GM18502 (cell line): ENCODE measurements at regions not wholly inside any gene's neighbourhood (a gene's known extent, or its start where the extent isn't known, plus 50 kb on each side); places are given as distances from the start of the nearest gene placed in this dataset.
"Not testable (repeated sequence)": the region's sequence is repeated elsewhere in the genome, so short reads cannot be mapped to it uniquely, and the experiment has no call there.

Experiments used
- ATAC-seq: cut with Tn5 transposase; IDR thresholded peaks from one replicate; pipeline ENCODE4 v1.9.1; 2021; ENCODE audit warnings: mild to moderate bottlenecking; ENCODE audit not compliant: unreplicated experiment, poor library complexity

GRCh38 chrX:865422-865821 is 234.8 kb downstream of the SHOX start:
- ATAC-seq, result no peak

GRCh38 chrX:861921-862320 is 231.3 kb downstream of the SHOX start:
- ATAC-seq, result no peak

- ATAC-seq, result no peak
These were observed 230.8 kb downstream of the SHOX start for GRCh38 chrX:861340-861890.

GRCh38 chrX:859329-859728 is 228.7 kb downstream of the SHOX start:
- ATAC-seq, result no peak

GRCh38 chrX:858542-859078 is 228.0 kb downstream of the SHOX start:
- ATAC-seq, result no peak

- ATAC-seq, result no peak
These were observed 226.8 kb downstream of the SHOX start for GRCh38 chrX:857376-857775.

- ATAC-seq, result no peak
These were observed 226.1 kb downstream of the SHOX start for GRCh38 chrX:856566-857290.

GRCh38 chrX:853304-853703 is 222.7 kb downstream of the SHOX start:
- no peak for ATAC-seq

- ATAC-seq, result no peak
These were observed 219.9 kb downstream of the SHOX start for GRCh38 chrX:850471-850916.

- no peak for ATAC-seq
These were observed 217.8 kb downstream of the SHOX start for GRCh38 chrX:848386-848785.

- no peak for ATAC-seq
These were observed 212.7 kb downstream of the SHOX start for GRCh38 chrX:843306-843705.

- no peak for ATAC-seq
These were observed 210.0 kb downstream of the SHOX start for GRCh38 chrX:840556-840955.

- not testable (repeated sequence) for ATAC-seq
These were observed 208.1 kb downstream of the SHOX start for GRCh38 chrX:838666-839065.

- ATAC-seq, result not testable (repeated sequence)
These were observed 205.3 kb downstream of the SHOX start for GRCh38 chrX:835857-836256.

GRCh38 chrX:830532-830931 is 199.9 kb downstream of the SHOX start:
- ATAC-seq, result no peak

- no peak for ATAC-seq
These were observed 198.6 kb downstream of the SHOX start for GRCh38 chrX:829145-829544.

- no peak for ATAC-seq
These were observed 197.9 kb downstream of the SHOX start for GRCh38 chrX:828411-828959.

GRCh38 chrX:826448-826847 is 195.9 kb downstream of the SHOX start:
- no peak for ATAC-seq

GRCh38 chrX:825991-826390 is 195.4 kb downstream of the SHOX start:
- no peak for ATAC-seq

GRCh38 chrX:823073-823472 is 192.5 kb downstream of the SHOX start:
- ATAC-seq, result not testable (repeated sequence)

- no peak for ATAC-seq
These were observed 190.9 kb downstream of the SHOX start for GRCh38 chrX:821327-822107.
